GM12874 (cell line): ENCODE measurements at regions not wholly inside any gene's neighbourhood (a gene's known extent, or its start where the extent isn't known, plus 50 kb on each side); places are given as distances from the start of the nearest gene placed in this dataset.

Source experiments
- TF ChIP-seq, protein P1 (sequence below): IDR thresholded peaks from 2 replicates; pipeline ENCODE4 v1.5.1; 2011; ENCODE audit warnings: low read depth, mild to moderate bottlenecking, control low read depth, low read length, moderate library complexity; ENCODE audit not compliant: insufficient read depth

DNA sequence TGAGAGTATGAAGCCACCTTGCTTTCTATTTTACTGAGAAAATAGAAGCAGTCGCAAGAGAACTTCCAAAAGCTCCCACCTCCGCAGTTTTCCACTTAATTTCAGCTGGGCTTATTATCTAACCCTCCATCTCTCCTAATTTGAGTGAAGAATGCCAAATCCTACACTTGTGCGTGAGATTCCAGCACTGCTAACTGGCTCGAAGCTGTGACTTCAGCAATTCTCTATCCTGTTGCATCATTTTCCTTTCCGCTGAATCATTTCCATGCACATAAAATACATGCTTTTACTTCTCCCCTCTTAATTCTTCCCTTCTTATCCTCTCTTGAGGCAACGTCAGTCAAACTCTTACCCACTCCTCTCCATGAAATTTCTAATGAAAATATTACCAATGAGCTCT, 189.5 kb downstream of the GASK1B start:
- TF ChIP-seq, protein P1, sequence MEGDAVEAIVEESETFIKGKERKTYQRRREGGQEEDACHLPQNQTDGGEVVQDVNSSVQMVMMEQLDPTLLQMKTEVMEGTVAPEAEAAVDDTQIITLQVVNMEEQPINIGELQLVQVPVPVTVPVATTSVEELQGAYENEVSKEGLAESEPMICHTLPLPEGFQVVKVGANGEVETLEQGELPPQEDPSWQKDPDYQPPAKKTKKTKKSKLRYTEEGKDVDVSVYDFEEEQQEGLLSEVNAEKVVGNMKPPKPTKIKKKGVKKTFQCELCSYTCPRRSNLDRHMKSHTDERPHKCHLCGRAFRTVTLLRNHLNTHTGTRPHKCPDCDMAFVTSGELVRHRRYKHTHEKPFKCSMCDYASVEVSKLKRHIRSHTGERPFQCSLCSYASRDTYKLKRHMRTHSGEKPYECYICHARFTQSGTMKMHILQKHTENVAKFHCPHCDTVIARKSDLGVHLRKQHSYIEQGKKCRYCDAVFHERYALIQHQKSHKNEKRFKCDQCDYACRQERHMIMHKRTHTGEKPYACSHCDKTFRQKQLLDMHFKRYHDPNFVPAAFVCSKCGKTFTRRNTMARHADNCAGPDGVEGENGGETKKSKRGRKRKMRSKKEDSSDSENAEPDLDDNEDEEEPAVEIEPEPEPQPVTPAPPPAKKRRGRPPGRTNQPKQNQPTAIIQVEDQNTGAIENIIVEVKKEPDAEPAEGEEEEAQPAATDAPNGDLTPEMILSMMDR, result no peak

DNA sequence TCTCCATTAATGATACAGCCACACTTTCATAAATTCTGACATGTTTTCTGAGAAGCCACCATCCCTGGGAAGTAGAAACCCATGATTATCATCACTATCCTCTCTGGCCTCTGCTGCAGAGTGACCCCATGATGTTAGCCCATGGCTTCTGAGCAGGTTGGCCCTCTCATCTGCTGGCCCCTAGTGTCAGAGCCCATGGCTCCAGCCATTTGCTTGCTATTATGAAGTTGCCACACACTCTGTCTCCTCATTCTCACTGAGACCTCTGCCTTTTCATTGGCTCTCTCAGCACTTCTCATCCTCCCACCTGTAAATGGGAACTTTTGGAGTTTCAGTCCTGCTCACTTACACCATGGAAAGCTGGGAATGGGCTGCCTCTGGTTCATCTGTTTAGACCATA, 192.7 kb downstream of the GASK1B start:
- TF ChIP-seq, protein P1, result no peak

DNA sequence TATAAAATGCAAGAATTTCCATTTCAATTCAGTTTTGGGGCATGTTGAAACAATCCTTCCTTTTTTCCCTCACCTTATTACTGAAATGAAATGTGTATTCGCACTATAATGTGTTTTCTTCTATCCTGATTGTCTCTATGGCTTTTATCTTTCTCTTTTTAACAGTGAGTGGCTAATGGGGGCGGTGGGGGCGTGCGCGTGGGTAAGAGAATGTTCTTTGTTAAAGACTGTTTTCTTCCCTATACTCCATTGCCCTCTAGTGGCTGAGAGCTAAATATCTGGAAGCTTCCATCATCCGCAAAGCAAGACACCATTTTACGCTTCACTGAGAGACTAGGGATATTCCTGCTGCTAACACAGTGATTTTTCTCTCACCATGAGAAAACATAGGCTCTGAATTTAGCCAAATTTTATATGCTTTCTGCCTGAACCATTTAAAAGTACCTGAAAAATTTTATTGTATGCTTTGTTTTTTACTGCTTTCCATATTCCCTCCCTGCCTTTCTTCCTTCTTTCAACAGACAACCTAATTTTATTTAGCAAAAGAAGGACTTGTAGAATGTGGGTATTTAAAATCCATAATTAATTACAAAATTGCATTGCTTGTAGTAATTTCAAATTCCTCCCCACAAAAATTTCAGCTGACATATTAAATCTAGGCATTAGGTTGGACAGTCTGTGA, 194.0 kb downstream of the GASK1B start:
- TF ChIP-seq, protein P1, result peak; percentile 71

DNA sequence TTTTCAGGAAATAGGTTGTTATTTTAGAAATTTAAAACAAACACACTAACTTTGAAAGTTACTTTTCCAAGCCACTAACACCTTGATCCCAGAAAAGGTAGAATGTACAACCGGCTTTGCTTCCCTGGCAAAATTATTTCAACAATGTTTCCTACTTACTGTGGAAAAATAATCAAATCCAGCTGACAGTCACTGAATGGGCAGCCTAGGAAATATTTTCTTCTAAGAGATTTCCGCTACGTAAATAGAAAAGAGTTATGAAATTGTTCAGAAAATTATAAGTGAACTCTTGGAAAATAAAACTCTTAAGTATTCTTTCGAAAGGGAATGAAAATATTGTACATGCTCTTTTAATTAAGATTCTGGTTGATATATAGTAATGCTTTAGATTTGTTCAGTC, 195.7 kb downstream of the GASK1B start:
- TF ChIP-seq, protein P1, result no peak

DNA sequence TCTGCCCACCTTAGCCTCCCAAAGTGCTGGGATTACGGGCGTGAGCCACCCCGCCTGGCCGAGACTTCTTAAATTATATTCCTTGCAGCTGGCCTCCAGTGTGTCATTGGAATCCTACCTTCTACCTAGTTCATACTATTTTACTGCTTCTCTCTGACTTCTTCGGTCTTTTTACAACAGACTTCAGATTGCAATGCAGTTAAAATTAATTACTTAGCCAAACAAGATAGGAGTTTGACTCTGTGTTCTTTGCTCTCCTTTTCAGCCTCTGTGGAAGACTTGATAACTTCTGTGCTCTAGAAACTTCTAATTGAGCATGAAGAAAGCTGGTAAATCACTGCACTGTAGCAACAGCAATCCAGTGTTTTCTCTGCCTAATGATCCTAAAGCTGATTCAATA, 199.5 kb downstream of the GASK1B start:
- TF ChIP-seq, protein P1, result no peak

DNA sequence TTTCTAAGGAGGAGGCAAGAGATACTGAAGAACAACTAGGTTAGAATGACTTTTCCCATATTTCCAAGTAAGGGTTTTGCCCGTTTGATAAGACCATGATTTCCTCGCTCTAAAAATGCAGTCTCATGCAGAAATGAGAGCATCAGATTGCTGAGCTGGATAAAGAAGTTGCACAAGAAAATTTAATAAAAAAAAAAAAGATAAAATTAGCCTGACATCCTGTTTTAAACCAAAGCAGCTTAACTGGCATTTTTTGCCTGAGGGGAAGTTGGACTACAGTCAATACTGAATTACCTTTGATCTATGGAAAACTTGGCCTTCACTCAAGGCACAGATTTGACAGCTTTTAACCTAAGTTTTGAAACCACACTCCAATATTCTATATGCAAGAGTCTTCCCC, 208.4 kb downstream of the GASK1B start:
- TF ChIP-seq, protein P1, result no peak

DNA sequence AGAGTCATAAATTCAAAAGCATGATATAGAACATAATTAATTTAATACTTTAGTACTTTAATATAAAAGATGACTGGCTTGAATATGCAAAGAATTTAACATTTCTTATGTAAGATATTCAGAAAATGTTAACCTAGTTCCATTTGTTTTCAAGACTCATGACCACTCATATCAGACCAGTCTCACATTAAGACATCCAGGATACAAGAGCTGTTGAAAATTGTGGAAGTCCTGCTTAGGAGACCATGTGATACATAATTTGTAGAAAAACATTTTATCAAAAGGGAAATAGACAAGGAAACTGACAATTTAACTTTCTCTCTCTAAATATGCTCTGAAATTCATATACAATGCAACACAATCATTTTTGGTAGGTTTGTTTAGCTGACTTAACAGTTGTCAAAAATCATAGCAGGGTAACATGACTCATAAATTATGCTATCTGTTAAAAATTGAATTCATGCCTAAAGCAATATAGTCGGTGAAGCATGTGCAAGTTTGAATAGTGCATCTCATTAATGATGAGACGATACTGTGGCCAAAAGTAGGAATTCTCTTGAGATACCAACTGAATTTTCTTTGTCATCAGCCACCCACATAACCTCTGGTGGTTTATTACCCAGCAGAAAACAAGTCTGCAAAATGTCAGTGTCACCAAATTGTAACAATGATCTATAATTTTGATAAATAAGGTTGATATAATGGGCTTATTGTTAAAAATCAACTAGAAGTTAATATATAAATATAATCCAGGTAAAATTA, 211.4 kb downstream of the GASK1B start:
- TF ChIP-seq, protein P1, result no peak
